GM21717 (cell line): ENCODE measurements at regions not wholly inside any gene's neighbourhood (a gene's known extent, or its start where the extent isn't known, plus 50 kb on each side); places are given as distances from the start of the nearest gene placed in this dataset.
"Not testable (repeated sequence)": the region's sequence is repeated elsewhere in the genome, so short reads cannot be mapped to it uniquely, and the experiment has no call there.

Experiments used
- ATAC-seq: cut with Tn5 transposase; IDR thresholded peaks from one replicate; pipeline ENCODE4 v1.9.1; 2021; ENCODE audit warnings: mild to moderate bottlenecking, moderate library complexity; ENCODE audit not compliant: unreplicated experiment

GRCh38 chr10:108582888-108583287 is 1340.4 kb downstream of the XPNPEP1 start:
- ATAC-seq = no peak

DNA sequence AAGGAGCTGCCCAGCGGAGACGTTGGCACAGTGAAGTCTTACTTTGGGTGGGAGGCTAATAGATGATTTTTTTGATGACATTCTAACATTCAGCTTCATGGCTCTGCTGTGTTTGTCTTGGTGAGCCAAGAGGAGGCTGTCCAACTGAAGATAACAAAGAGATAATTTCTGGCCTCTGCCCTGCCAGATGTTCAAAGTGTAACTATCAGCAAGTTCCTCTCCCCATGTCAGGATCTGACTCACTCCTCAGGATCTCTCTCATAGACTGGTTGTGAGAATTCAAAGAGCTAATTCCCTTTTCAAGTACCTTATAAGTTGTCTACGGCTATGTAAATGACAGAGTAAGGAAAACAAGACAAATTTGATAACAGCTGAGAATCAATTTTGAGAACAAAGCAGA is 1340.9 kb downstream of the XPNPEP1 start:
- no peak for ATAC-seq

DNA sequence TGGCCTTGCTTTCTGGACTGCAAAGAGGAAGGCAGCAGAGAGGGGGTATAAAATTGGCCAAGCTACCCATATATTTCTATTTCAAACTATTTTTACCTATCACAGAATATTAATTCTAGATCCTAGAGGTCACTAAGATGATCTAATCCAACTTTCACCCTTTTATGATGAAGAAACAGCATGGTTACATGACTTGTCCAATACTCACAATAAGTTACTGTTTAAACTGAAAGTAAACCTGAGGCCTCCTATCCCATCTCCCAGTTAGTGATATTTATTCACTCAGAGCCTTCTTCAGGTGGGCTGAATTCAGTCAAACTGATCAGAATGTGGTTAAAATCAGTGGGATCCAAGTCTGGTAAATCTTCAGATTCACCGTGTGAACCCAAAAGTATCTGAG is 1345.1 kb downstream of the XPNPEP1 start:
- ATAC-seq = no peak

DNA sequence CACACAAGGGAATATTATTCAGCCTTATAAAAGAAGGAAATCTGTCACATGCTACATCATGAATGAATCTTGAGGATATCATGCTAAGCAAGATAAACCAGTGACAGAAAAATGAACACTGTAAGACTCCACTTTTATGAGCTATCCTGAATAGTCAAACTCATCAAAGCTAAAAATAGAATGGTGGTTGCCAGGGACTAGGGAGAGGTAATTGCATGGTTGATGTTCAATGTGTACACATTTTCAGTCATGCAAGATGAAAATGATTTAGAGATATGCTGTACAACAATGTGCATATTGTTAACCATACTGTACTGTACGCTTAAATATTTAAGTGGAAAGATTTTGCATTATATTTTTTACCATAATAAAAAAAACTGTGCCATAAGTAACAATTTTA is 1349.1 kb downstream of the XPNPEP1 start:
- no peak for ATAC-seq

DNA sequence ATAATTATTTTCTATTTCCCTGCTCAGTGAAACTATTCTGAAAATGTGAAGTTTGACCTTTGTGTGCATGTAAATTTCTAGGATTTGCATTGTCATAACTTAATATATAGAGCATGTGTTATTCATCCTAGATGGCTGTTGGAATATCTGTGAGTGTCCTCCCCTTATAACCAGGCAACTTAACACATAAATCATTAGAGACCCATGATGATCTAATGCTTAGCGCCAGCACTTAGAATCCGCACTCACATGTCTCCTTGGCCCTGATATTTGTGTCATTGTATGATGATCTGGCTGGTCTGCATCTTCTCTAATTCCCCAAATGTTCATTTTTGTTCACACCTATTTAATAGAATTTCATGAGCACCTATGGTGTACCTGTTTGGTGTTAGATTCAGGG is 1354.5 kb downstream of the XPNPEP1 start:
- no peak for ATAC-seq

DNA sequence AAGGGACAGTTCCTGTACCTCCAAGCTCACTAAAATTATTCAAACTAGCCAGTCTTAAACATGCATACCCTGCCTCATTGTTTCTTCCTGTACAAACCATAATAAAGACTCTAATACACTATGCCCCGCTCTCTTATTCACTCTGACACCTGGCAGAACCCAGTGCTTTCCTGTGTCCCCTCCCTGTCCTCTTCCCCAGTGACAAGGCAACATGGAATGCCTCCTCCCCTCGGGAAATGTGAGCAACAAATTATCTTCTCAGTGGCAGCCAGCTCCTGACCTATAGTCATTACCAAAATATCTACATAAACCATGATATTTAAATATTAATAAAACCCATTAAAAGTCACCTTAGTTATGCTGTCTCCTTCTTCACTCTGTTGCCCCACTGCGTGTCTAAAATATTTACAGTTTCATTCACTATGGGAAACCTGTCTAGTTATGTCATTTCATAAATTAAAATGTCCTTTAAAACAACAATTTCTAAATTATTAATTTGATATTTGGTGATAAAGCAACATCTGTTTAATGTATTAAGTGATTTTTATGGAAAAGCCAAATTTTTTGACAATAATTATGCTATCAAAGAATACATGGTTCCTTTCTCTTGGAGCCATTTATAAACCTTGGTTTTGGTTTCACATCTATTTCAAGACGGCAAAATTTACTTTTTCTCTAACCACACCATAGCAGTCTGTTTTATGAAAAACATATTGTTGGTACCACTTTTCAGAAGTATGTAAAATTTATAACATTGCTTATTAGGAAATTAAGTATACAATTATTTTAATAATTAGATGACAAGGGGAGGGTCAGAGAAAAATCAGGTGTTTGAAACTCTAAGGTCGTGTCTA is 1355.2 kb downstream of the XPNPEP1 start:
- ATAC-seq = peak; percentile 86

- no peak for ATAC-seq
Measured at GRCh38 chr10:108566316-108567107, 1356.8 kb downstream of the XPNPEP1 start.

GRCh38 chr10:108562105-108562504 is 1361.2 kb downstream of the XPNPEP1 start:
- ATAC-seq = no peak

DNA sequence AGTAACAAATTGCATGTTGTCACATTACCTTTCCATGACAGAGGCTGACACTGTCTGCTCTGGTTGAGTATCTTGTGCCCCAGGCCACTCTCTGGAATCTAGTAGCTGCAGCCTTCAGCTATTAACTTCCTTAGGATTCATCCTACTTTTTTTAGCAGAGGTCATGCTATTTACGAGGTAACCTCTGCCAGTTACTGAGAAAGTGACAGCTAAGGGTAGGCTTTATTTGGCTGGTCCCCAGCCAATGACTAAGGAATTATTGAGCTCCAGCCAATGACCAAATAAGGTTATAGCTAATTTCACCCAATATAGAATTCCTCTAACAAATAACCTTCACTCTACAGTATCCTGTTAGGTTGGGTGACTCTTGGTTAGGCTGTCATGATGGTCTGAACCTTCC is 1361.7 kb downstream of the XPNPEP1 start:
- no peak for ATAC-seq

- no peak for ATAC-seq
Measured at GRCh38 chr10:108560488-108560887, 1362.8 kb downstream of the XPNPEP1 start.

- ATAC-seq = no peak
Measured at GRCh38 chr10:108556186-108556585, 1367.1 kb downstream of the XPNPEP1 start.

- ATAC-seq = peak; percentile 79
Measured at GRCh38 chr10:108545921-108546320, 1377.4 kb downstream of the XPNPEP1 start.

GRCh38 chr10:108544500-108545120 is 1378.7 kb downstream of the XPNPEP1 start:
- ATAC-seq = peak; percentile 77

- ATAC-seq = not testable (repeated sequence)
Measured at GRCh38 chr10:108533551-108533950, 1369.0 kb upstream of the SORCS1 start.

GRCh38 chr10:108523016-108523800 is 1358.7 kb upstream of the SORCS1 start:
- ATAC-seq = no peak

DNA sequence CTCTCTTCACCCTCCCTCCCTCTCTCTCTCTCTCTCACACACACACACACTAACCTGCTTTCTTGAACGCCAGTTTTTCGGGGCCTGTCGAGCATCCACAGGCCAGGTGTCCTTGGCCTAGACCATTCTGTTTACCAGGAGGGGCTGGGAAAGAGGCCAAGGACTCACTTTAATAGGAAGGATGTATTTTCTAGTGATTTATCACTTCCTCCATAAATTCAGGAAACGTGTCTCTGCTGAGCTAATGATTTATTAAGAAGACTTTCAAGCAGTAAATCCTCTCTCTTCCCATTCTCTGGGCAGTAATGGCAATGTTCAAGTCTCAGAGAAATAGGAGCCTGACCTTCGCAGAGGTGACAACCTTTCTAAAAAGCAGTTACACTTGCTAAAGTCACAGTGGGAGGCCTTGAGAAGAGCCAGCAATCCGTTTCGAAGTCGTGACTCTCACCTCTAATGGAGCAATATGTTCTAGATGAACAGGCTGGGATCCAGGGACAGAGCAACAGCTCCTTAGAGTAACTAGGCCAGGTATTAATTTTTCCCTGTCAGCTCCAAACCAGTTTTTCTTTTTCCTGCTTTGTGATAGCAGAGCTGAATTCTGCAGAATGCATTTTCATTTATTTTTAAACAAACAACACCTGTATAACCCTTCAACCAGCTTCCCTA is 1357.5 kb upstream of the SORCS1 start:
- ATAC-seq = no peak

GRCh38 chr10:108515821-108516220 is 1351.3 kb upstream of the SORCS1 start:
- no peak for ATAC-seq

- ATAC-seq = no peak
Measured at GRCh38 chr10:108500396-108500795, 1335.9 kb upstream of the SORCS1 start.

GRCh38 chr10:108496106-108496505 is 1331.6 kb upstream of the SORCS1 start:
- ATAC-seq = no peak

DNA sequence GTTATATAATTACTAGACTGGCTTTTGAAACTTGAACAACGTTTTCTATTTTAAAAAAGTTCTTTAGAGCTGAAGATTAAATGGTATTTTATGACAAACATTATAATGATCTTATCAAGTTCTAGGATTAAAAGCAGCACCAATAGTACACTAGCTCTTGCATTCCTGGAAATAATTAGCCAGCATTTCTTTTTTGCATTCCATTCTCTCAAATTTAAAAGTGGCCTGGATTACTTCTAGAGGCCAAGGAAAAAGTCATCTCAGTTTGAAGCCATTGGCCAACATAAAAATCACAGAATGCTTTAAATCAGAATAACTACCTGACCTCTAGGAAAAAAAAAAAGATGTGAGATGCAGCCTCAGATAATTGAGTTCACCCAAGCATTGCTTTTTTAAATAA is 1326.4 kb upstream of the SORCS1 start:
- no peak for ATAC-seq
